GM21526 (cell line): ENCODE measurements at regions not wholly inside any gene's neighbourhood (a gene's known extent, or its start where the extent isn't known, plus 50 kb on each side); places are given as distances from the start of the nearest gene placed in this dataset.

Experiments used
- ATAC-seq: cut with Tn5 transposase; IDR thresholded peaks from one replicate; pipeline ENCODE4 v1.9.1; 2021; ENCODE audit warnings: moderate library complexity; ENCODE audit not compliant: unreplicated experiment, low FRiP score

GRCh38 chr5:56596155-56596554 lies 219.2 kb upstream of the MAP3K1 start:
- ATAC-seq, result no peak

GRCh38 chr5:56595566-56595965 lies 219.8 kb upstream of the MAP3K1 start:
- no peak for ATAC-seq

GRCh38 chr5:56594792-56595191 lies 220.6 kb upstream of the MAP3K1 start:
- no peak for ATAC-seq

- ATAC-seq, result no peak
Observed at GRCh38 chr5:56591081-56591480, 224.3 kb upstream of the MAP3K1 start.

- no peak for ATAC-seq
Observed at GRCh38 chr5:56589481-56589860, 225.9 kb upstream of the MAP3K1 start.

- peak; percentile 99 for ATAC-seq
Observed at GRCh38 chr5:56588636-56589480, 226.5 kb upstream of the MAP3K1 start.

GRCh38 chr5:56588131-56588487 lies 227.2 kb upstream of the MAP3K1 start:
- no peak for ATAC-seq

- no peak for ATAC-seq
Observed at GRCh38 chr5:56587381-56588130, 227.8 kb upstream of the MAP3K1 start.

GRCh38 chr5:56585999-56586691 lies 229.2 kb upstream of the MAP3K1 start:
- ATAC-seq, result no peak

- no peak for ATAC-seq
Observed at GRCh38 chr5:56585461-56585860, 229.9 kb upstream of the MAP3K1 start.

GRCh38 chr5:56581426-56581825 lies 233.9 kb upstream of the MAP3K1 start:
- ATAC-seq, result no peak

GRCh38 chr5:56580864-56581263 lies 234.5 kb upstream of the MAP3K1 start:
- no peak for ATAC-seq

GRCh38 chr5:56575821-56576220 lies 239.5 kb upstream of the MAP3K1 start:
- no peak for ATAC-seq

- ATAC-seq, result no peak
Observed at GRCh38 chr5:56574778-56575177, 240.6 kb upstream of the MAP3K1 start.

GRCh38 chr5:56569566-56569965 lies 245.8 kb upstream of the MAP3K1 start:
- no peak for ATAC-seq

- ATAC-seq, result no peak
Observed at GRCh38 chr5:56569076-56569475, 246.3 kb upstream of the MAP3K1 start.

GRCh38 chr5:56567278-56567677 lies 248.1 kb upstream of the MAP3K1 start:
- no peak for ATAC-seq

GRCh38 chr5:56566374-56567249 lies 248.7 kb upstream of the MAP3K1 start:
- ATAC-seq, result no peak

GRCh38 chr5:56565644-56566043 lies 249.7 kb upstream of the MAP3K1 start:
- ATAC-seq, result peak; percentile 79

GRCh38 chr5:56565283-56565615 lies 250.1 kb upstream of the MAP3K1 start:
- ATAC-seq, result no peak
